ENCODE measurements at regions not wholly inside any gene's neighbourhood (a gene's known extent, or its start where the extent isn't known, plus 50 kb on each side); places are given as distances from the start of the nearest gene placed in this dataset.

GRCh38 chr13:102945324-102945815 lies 99.5 kb downstream of the ERCC5 start:
- H3K36me3 ChIP-seq (ENCODE audit: insufficient read depth, low read length), result no peaks in the 10 kb centered on the region
- H3K9ac ChIP-seq (ENCODE audit: low read length), result no peak overlapping the region
- no peaks in the 10 kb centered on the region for H3K27me3 ChIP-seq (ENCODE audit: insufficient read depth, low read length)
- H3K4me3 ChIP-seq (ENCODE audit: low read depth, low read length, poor library complexity, severe bottlenecking), result no peak overlapping the region
- TF ChIP-seq CTCF (IDR thresholded peaks at IDR 0.05; ENCODE audit: low read length) (no peak), EZH2 (IDR thresholded peaks at IDR 0.05; ENCODE audit: borderline replicate concordance, low read length) (no peak)
- no peaks in the 10 kb centered on the region for H3F3A ChIP-seq (ENCODE audit: insufficient read depth, low read length)
- no peak overlapping the region for H2AFZ ChIP-seq (ENCODE audit: low read length)
- H3K79me2 ChIP-seq (ENCODE audit: insufficient read depth, low read length), result no peaks in the 10 kb centered on the region
- no peaks in the 10 kb centered on the region for H3K4me1 ChIP-seq (ENCODE audit: insufficient read depth, low read length, severe bottlenecking)
- no peak overlapping the region for H3K4me2 ChIP-seq (ENCODE audit: low read length)
- peaks cover 26% of the 10 kb centered on the region for H3K9me3 ChIP-seq (ENCODE audit: low read length)
- H4K20me1 ChIP-seq (ENCODE audit: insufficient read depth, low read length), result no peaks in the 10 kb centered on the region
- no peak overlapping the region for H3K27ac ChIP-seq (ENCODE audit: low read depth, low read length, poor library complexity, severe bottlenecking)
- no peaks in the 10 kb centered on the region for H3K9me2 ChIP-seq (ENCODE audit: low read depth, low read length)

DNA sequence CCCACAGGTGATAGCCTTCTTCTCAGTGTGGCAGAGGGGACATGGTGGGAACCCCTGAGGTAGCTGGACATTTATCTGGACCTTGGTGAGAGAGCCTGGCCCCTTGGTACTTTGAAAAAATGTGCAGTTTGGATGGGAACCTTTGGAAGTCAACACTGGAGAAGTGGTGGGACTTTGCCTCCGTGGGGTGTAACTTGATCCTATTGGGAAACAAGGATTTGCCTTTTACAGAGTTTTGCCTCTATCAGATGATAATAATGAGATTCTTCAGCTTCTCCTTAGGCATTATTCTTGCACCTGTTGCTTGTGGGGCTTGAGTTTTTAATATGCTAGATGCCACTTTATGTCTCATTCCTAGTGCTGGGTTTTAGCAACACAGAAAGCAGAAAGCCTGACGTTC lies 99.0 kb downstream of the ERCC5 start:
- Histone ChIP-seq H3K4me2 (ENCODE audit: low read length) (no peak overlapping the region), H3K27ac (ENCODE audit: low read depth, low read length, poor library complexity, severe bottlenecking) (no peak overlapping the region), H3K4me1 (ENCODE audit: insufficient read depth, low read length, severe bottlenecking) (no peaks in the 10 kb centered on the region), H3K4me3 (ENCODE audit: low read depth, low read length, poor library complexity, severe bottlenecking) (no peak overlapping the region), H3K9me3 (ENCODE audit: low read length) (peaks cover 30% of the 10 kb centered on the region), H3K9ac (ENCODE audit: low read length) (no peak overlapping the region), H3K27me3 (ENCODE audit: insufficient read depth, low read length) (no peaks in the 10 kb centered on the region), H2AFZ (ENCODE audit: low read length) (no peak overlapping the region), H3K9me2 (ENCODE audit: low read depth, low read length) (no peaks in the 10 kb centered on the region), H3K79me2 (ENCODE audit: insufficient read depth, low read length) (no peaks in the 10 kb centered on the region), H3F3A (ENCODE audit: insufficient read depth, low read length) (no peaks in the 10 kb centered on the region), H4K20me1 (ENCODE audit: insufficient read depth, low read length) (no peaks in the 10 kb centered on the region), H3K36me3 (ENCODE audit: insufficient read depth, low read length) (no peaks in the 10 kb centered on the region)
- TF ChIP-seq CTCF (IDR thresholded peaks at IDR 0.05; ENCODE audit: low read length), result no peak

DNA sequence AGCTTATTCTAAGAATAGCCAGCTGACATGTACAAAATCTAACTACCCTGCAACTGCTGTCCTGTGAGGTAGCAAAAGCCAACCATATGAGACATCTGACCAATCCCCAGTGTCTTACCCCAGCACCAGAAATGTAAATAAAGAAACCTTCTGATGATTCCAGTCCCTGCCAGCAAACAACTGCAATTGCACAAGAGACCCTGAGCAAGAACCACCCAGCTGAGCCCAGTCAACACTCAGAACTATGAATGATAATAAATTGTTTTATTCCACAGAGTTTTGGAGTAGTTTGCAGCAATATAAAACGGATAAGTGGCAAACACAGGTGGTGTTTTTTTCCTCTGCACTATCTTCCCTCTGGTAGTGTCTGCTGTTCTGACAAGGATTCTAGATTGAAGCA lies 94.9 kb downstream of the ERCC5 start:
- no peaks in the 10 kb centered on the region for H3K79me2 ChIP-seq (ENCODE audit: insufficient read depth, low read length)
- peaks cover 30% of the 10 kb centered on the region for H3K9me3 ChIP-seq (ENCODE audit: low read length)
- no peaks in the 10 kb centered on the region for H3K9me2 ChIP-seq (ENCODE audit: low read depth, low read length)
- H3K36me3 ChIP-seq (ENCODE audit: insufficient read depth, low read length), result no peaks in the 10 kb centered on the region
- no peaks in the 10 kb centered on the region for H4K20me1 ChIP-seq (ENCODE audit: insufficient read depth, low read length)
- H3K4me3 ChIP-seq (ENCODE audit: low read depth, low read length, poor library complexity, severe bottlenecking), result no peak overlapping the region
- H3K27me3 ChIP-seq (ENCODE audit: insufficient read depth, low read length), result no peaks in the 10 kb centered on the region
- H3K9ac ChIP-seq (ENCODE audit: low read length), result no peak overlapping the region
- H3K4me1 ChIP-seq (ENCODE audit: insufficient read depth, low read length, severe bottlenecking), result peaks cover 7% of the 10 kb centered on the region
- TF ChIP-seq EZH2 (IDR thresholded peaks at IDR 0.05; ENCODE audit: borderline replicate concordance, low read length) (no peak), CTCF (IDR thresholded peaks at IDR 0.05; ENCODE audit: low read length) (no peak)
- no peak overlapping the region for H3K27ac ChIP-seq (ENCODE audit: low read depth, low read length, poor library complexity, severe bottlenecking)
- H3F3A ChIP-seq (ENCODE audit: insufficient read depth, low read length), result no peaks in the 10 kb centered on the region
- no peak overlapping the region for H3K4me2 ChIP-seq (ENCODE audit: low read length)
- no peak overlapping the region for H2AFZ ChIP-seq (ENCODE audit: low read length)

Measured in OCI-LY1 (cell line).